A549 (cell line): ENCODE measurements at regions not wholly inside any gene's neighbourhood (a gene's known extent, or its start where the extent isn't known, plus 50 kb on each side); places are given as distances from the start of the nearest gene placed in this dataset.

Experiments used
- HOXB5 ChIP-seq: fragments of 250-450 bp; sonication (Bioruptor Pico); IDR thresholded peaks from 2 replicates; pipeline ENCODE4 v1.5.0; 2020; ENCODE audit warnings: mild to moderate bottlenecking, moderate library complexity
- POLR2A ChIP-seq: IDR thresholded peaks from 2 replicates; pipeline ENCODE4 v1.6.1; 2012; ENCODE audit warnings: mild to moderate bottlenecking, low read length
- SREBF2 ChIP-seq: fragments of 450-650 bp; IDR thresholded peaks from 2 replicates; pipeline ENCODE4 v1.6.1; 2014; ENCODE audit warnings: mild to moderate bottlenecking, moderate library complexity

GRCh38 chr11:91969486-91969885, 255.1 kb upstream of the FAT3 start:
- TF ChIP-seq HOXB5 (CRISPR knock-in tag) (no peak), POLR2A (no peak), SREBF2 (no peak)
